SK-N-SH treated with all-trans-retinoic acid at 6 μM for 48 hours (cell line): ENCODE measurements at regions not wholly inside any gene's neighbourhood (a gene's known extent, or its start where the extent isn't known, plus 50 kb on each side); places are given as distances from the start of the nearest gene placed in this dataset.

Source experiments
- ATAC-seq: fragments of 200-7000 bp; cut with Tn5 transposase; 3 replicates; pipeline ENCODE4 v1.9.1; 2020; ENCODE audit warnings: mild to moderate bottlenecking, moderate library complexity
- ARNTL ChIP-seq: fragments of 450-650 bp; formaldehyde crosslinking; IDR thresholded peaks from 2 replicates; pipeline ENCODE4 v1.5.0; 2020; ENCODE audit warnings: low read depth, mild to moderate bottlenecking, moderate library complexity, borderline replicate concordance
- BACH2 ChIP-seq: fragments of 250-450 bp; sonication (Bioruptor Pico); IDR thresholded peaks from 2 replicates; pipeline ENCODE4 v1.9.0; 2021; ENCODE audit warnings: mild to moderate bottlenecking, borderline replicate concordance
- CSDC2 ChIP-seq: fragments of 250-450 bp; sonication (Bioruptor Pico); IDR thresholded peaks from 2 replicates; pipeline ENCODE4 v1.5.0; 2020; ENCODE audit warnings: mild to moderate bottlenecking, moderate library complexity
- GLIS3 ChIP-seq: fragments of 250-450 bp; sonication (Bioruptor Pico); IDR thresholded peaks from 2 replicates; pipeline ENCODE4 v1.5.0; 2020; ENCODE audit warnings: mild to moderate bottlenecking, moderate library complexity
- ISL1 ChIP-seq: fragments of 250-450 bp; sonication (Bioruptor Pico); IDR thresholded peaks from 2 replicates; pipeline ENCODE4 v2.1.2; 2022; ENCODE audit warnings: mild to moderate bottlenecking, moderate library complexity
- OSR1 ChIP-seq: fragments of 250-450 bp; sonication (Bioruptor Pico); IDR thresholded peaks from 2 replicates; pipeline ENCODE4 v1.8.0; 2022; ENCODE audit warnings: moderate library complexity, mild to moderate bottlenecking, inconsistent platforms
- PPARA ChIP-seq: fragments of 250-450 bp; sonication (Bioruptor Pico); IDR thresholded peaks from 2 replicates; pipeline ENCODE4 v1.5.0; 2020; ENCODE audit warnings: mild to moderate bottlenecking, borderline replicate concordance
- RARB ChIP-seq: fragments of 250-450 bp; sonication (Bioruptor Pico); IDR thresholded peaks from 2 replicates; pipeline ENCODE4 v1.8.0; 2021; ENCODE audit warnings: mild to moderate bottlenecking, moderate library complexity
- SNAI2 ChIP-seq: fragments of 250-450 bp; sonication (Bioruptor Pico); IDR thresholded peaks from 2 replicates; pipeline ENCODE4 v1.5.0; 2020; ENCODE audit warnings: mild to moderate bottlenecking, moderate library complexity
- TCF4 ChIP-seq: fragments of 250-450 bp; sonication (Bioruptor Pico); IDR thresholded peaks from 2 replicates; pipeline ENCODE4 v1.8.0; 2021; ENCODE audit warnings: mild to moderate bottlenecking, moderate library complexity, borderline replicate concordance
- TOX ChIP-seq: fragments of 250-450 bp; sonication (Bioruptor Pico); IDR thresholded peaks from 2 replicates; pipeline ENCODE4 v1.8.0; 2021; ENCODE audit warnings: mild to moderate bottlenecking, moderate library complexity, borderline replicate concordance
- ZC3H10 ChIP-seq: fragments of 250-450 bp; sonication (Bioruptor Pico); IDR thresholded peaks from 2 replicates; pipeline ENCODE4 v1.5.1; 2021; ENCODE audit warnings: mild to moderate bottlenecking, moderate library complexity
- ZFP3 ChIP-seq: fragments of 250-450 bp; sonication (Bioruptor Pico); IDR thresholded peaks from 2 replicates; pipeline ENCODE4 v1.5.0; 2020; ENCODE audit warnings: mild to moderate bottlenecking, moderate library complexity
- ZNF565 ChIP-seq: fragments of 450-650 bp; formaldehyde crosslinking; conservative IDR thresholded peaks from 2 replicates; pipeline ENCODE4 v1.5.0; 2020; ENCODE audit warnings: low read depth, mild to moderate bottlenecking, moderate library complexity
- ZNF70 ChIP-seq: fragments of 450-650 bp; formaldehyde crosslinking; IDR thresholded peaks from 2 replicates; pipeline ENCODE4 v1.5.0; 2020; ENCODE audit warnings: mild to moderate bottlenecking, moderate library complexity
- ZNF8 ChIP-seq: fragments of 450-650 bp; formaldehyde crosslinking; IDR thresholded peaks from 2 replicates; pipeline ENCODE4 v1.5.0; 2020; ENCODE audit warnings: mild to moderate bottlenecking, moderate library complexity
- TF ChIP-seq, protein P1 (sequence below): fragments of 250-450 bp; sonication (Bioruptor Pico); IDR thresholded peaks from 2 replicates; pipeline ENCODE4 v1.8.0; 2021; ENCODE audit warnings: low read depth, mild to moderate bottlenecking, moderate library complexity, borderline replicate concordance
- TF ChIP-seq, protein P2 (sequence below): fragments of 250-450 bp; sonication (Bioruptor Pico); IDR thresholded peaks from 2 replicates; pipeline ENCODE4 v1.8.0; 2020; ENCODE audit warnings: mild to moderate bottlenecking, moderate library complexity, borderline replicate concordance
- TF ChIP-seq, protein P3 (sequence below): fragments of 250-450 bp; sonication (Bioruptor Pico); IDR thresholded peaks from 2 replicates; pipeline ENCODE4 v1.5.0; 2020; ENCODE audit warnings: mild to moderate bottlenecking, moderate library complexity

DNA sequence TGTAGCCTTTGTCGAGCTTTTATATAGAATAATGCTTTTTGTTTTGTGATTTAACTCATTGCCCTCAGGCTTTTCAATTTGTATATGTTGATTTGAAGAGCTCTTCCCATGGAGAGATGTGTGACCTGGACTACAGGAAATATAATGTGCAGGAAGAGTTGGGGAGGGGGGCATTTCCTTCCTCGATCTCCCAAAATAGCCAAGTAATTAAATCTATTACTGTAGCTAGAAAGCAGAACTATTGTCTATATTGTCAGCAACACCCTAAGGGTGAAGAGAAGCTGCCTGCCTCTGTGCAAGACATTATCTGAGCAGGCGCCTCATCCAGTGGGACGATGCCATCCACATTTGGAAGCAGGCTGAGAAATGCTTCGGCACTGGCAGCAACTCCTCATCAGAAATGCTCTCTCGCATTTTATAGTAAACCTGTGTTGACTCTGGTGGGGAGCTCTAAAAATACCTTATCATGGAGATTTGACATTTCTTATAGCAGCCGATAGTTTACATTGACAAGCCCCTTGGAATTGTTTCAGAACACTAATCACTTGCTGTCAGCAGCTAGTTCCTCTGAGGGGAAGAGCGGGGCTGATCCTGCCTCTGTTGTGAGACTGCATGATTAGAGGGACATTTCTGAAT lies 392.5 kb upstream of the RGS6 start:
- ATAC-seq: peak; percentile 69
- TF ChIP-seq ZFP3 (CRISPR knock-in tag) (no peak), RARB (CRISPR knock-in tag) (no peak), OSR1 (no peak), ZNF8 (CRISPR knock-in tag) (no peak), ZNF70 (CRISPR knock-in tag) (no peak)
- TF ChIP-seq, protein P1, sequence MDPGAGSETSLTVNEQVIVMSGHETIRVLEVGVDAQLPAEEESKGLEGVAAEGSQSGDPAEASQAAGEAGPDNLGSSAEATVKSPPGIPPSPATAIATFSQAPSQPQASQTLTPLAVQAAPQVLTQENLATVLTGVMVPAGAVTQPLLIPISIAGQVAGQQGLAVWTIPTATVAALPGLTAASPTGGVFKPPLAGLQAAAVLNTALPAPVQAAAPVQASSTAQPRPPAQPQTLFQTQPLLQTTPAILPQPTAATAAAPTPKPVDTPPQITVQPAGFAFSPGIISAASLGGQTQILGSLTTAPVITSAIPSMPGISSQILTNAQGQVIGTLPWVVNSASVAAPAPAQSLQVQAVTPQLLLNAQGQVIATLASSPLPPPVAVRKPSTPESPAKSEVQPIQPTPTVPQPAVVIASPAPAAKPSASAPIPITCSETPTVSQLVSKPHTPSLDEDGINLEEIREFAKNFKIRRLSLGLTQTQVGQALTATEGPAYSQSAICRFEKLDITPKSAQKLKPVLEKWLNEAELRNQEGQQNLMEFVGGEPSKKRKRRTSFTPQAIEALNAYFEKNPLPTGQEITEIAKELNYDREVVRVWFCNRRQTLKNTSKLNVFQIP (CRISPR knock-in tag): no peak

DNA sequence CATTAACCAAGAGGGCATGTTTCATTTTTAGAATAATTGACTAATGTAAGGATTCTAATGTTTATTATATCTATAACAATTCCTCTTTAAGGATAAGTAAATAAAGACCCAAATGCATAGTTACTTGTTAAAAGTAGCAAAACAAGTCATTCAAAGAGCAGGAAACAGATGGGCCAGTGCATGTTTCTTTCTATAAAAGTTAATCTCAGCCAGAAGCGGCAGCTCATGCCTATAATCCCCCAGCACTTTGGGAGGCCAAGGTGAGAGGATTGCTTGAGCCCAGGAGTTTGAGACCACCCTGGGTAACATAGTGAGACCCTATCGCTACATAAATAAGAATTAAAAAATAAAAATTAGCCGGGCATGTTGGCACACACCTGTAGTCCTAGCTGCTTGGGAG lies 391.0 kb upstream of the RGS6 start:
- no peak for ATAC-seq
- TF ChIP-seq BACH2 (no peak), CSDC2 (CRISPR knock-in tag) (no peak), ZNF70 (CRISPR knock-in tag) (no peak), GLIS3 (no peak), ZNF565 (CRISPR knock-in tag) (no peak), ARNTL (no peak), ISL1 (CRISPR knock-in tag) (no peak)

DNA sequence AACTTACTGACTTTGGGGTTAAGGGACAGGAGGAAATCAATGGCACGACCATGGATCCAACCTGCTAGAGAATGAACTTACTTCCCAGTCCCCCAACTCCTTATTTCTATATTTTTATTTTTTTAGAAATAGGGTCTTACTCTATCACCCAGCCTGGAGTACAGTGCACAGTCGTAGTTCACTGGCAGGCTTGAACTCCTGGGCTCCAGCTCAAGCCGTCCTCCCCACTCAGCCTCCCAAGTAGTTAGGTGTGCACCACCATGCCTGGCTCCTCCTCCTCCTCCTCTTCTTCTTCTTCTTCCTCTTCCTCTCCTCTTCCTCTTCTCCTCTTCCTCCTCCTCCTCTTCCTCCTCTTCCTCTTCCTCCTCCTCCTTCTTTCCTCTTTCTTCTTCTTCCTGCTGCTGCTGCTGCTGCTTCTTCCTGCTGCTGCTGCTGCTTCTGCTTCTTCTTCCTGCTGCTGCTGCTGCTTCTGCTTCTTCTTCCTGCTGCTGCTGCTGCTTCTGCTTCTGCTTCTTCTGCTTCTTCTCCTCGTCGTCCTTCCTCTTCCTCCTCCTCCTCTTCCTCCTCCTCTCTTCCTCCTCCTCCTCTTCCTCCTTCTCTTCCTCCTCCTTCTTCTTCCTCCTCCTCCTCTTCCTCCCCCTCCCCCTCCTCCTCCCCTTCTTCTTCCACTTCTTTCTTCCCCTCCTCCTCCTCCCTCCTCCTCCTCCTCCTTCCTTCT lies 390.1 kb upstream of the RGS6 start:
- ATAC-seq: no peak
- no peak for TF ChIP-seq TCF4

DNA sequence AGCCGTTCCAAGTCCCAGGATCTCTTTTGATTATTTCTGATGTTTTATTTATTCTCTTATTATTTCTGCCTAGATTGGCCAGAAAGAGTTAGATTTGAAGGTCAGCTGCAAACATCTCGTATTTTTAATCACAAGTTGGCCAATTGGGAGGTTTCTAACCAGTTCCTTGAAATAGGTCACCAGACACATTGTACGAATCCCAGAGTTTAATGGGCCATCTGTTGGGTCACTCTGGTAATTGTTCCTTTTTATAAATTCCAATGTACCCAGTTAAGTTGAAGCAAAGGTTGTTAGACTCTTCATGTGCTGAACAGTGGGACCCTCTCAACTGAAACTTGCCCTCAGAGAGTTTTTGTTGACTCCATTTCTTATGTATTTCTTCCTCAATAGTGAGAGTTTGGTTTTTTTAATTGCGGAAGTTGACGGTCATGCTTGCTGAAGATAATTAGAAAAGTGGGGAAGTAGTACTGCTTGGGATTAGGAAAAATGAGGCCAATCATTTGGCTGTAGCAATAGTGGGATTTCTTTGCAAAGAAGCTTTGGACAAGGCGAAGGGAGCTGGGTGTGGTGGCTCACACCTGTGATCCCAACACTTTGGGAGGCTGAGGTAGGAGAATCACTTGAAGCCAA lies 382.7 kb upstream of the RGS6 start:
- TF ChIP-seq ZFP3 (CRISPR knock-in tag) (no peak), TOX (CRISPR knock-in tag) (no peak), SNAI2 (CRISPR knock-in tag) (no peak), OSR1 (no peak), ZNF8 (CRISPR knock-in tag) (no peak), ISL1 (CRISPR knock-in tag) (no peak), PPARA (no peak), GLIS3 (no peak), ZNF565 (CRISPR knock-in tag) (no peak), ZC3H10 (CRISPR knock-in tag) (no peak)
- TF ChIP-seq, protein P2, sequence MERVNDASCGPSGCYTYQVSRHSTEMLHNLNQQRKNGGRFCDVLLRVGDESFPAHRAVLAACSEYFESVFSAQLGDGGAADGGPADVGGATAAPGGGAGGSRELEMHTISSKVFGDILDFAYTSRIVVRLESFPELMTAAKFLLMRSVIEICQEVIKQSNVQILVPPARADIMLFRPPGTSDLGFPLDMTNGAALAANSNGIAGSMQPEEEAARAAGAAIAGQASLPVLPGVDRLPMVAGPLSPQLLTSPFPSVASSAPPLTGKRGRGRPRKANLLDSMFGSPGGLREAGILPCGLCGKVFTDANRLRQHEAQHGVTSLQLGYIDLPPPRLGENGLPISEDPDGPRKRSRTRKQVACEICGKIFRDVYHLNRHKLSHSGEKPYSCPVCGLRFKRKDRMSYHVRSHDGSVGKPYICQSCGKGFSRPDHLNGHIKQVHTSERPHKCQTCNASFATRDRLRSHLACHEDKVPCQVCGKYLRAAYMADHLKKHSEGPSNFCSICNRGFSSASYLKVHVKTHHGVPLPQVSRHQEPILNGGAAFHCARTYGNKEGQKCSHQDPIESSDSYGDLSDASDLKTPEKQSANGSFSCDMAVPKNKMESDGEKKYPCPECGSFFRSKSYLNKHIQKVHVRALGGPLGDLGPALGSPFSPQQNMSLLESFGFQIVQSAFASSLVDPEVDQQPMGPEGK (CRISPR knock-in tag): no peak
- TF ChIP-seq, protein P3, sequence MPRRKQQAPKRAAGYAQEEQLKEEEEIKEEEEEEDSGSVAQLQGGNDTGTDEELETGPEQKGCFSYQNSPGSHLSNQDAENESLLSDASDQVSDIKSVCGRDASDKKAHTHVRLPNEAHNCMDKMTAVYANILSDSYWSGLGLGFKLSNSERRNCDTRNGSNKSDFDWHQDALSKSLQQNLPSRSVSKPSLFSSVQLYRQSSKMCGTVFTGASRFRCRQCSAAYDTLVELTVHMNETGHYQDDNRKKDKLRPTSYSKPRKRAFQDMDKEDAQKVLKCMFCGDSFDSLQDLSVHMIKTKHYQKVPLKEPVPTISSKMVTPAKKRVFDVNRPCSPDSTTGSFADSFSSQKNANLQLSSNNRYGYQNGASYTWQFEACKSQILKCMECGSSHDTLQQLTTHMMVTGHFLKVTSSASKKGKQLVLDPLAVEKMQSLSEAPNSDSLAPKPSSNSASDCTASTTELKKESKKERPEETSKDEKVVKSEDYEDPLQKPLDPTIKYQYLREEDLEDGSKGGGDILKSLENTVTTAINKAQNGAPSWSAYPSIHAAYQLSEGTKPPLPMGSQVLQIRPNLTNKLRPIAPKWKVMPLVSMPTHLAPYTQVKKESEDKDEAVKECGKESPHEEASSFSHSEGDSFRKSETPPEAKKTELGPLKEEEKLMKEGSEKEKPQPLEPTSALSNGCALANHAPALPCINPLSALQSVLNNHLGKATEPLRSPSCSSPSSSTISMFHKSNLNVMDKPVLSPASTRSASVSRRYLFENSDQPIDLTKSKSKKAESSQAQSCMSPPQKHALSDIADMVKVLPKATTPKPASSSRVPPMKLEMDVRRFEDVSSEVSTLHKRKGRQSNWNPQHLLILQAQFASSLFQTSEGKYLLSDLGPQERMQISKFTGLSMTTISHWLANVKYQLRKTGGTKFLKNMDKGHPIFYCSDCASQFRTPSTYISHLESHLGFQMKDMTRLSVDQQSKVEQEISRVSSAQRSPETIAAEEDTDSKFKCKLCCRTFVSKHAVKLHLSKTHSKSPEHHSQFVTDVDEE (CRISPR knock-in tag): no peak
- ATAC-seq: no peak

DNA sequence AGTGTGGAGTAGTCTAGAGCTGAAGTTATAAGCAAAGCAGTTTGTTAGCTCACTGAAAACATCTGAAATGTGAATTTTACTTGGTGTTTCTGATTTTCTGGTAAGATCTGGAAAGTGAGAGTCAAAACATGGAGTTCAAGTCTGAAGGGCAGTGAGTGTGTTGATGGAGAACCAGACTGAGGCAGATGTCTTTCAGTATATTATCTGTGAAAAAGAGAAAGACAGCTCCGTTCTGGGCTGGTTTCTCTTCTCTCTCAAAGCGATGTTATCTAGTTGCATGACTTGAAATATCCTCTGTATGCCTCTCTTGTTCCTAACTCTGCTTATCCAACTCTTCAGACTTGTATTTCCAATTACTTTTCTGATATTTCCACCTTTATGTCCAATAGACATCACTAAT lies 381.9 kb upstream of the RGS6 start:
- TF ChIP-seq, protein P1 (CRISPR knock-in tag): no peak
- TF ChIP-seq SNAI2 (CRISPR knock-in tag) (no peak), CSDC2 (CRISPR knock-in tag) (no peak)
- TF ChIP-seq, all 23 proteins: peak for 0
- ATAC-seq: no peak
